ENCODE measurements at regions not wholly inside any gene's neighbourhood (a gene's known extent, or its start where the extent isn't known, plus 50 kb on each side); places are given as distances from the start of the nearest gene placed in this dataset.
"Not testable (repeated sequence)": the region's sequence is repeated elsewhere in the genome, so short reads cannot be mapped to it uniquely, and the experiment has no call there.

DNA sequence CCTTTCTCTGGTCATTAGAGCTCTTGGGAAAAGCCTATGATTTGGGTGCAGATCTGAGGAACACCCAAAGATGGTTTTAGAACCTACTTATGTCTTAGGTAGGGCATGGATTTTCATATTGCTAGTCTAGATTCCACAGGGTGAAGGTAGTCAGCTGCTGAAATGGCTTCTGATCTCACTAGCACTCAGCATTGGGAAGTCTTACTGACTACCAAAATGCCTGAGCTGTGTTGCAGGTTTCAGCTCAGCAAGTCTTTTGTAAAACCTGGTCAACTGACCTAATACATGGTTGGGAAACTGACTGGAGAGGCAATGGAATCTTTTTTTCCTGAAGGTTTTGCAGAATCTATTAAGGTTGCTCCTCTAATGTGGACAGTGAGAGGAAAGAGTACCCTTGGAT lies 136.4 kb downstream of the CCNG2 start:
- CTCF ChIA-PET, result no interaction called here
- no peaks in the 10 kb centered on the region for H3K36me3 ChIP-seq (ENCODE audit: control insufficient read depth, insufficient read depth, low read length)
- Mint-ChIP-seq H3K27ac (ENCODE audit: unreplicated experiment) (no peak overlapping the region), H3K9me3 (ENCODE audit: unreplicated experiment) (no peaks in the 10 kb centered on the region), H3K4me1 (ENCODE audit: low read depth, unreplicated experiment) (no peaks in the 10 kb centered on the region), H3K4me3 (ENCODE audit: unreplicated experiment) (no peak overlapping the region), H3K27me3 (ENCODE audit: insufficient read depth, unreplicated experiment) (peaks cover 3% of the 10 kb centered on the region), H3K36me3 (ENCODE audit: insufficient read depth, unreplicated experiment) (no peaks in the 10 kb centered on the region)
- no peak for DNase-seq
- POLR2A ChIA-PET, result no interaction called here
- H3K4me1 ChIP-seq, result no peaks in the 10 kb centered on the region
- no peaks in the 10 kb centered on the region for H3K27me3 ChIP-seq (replicated peaks; ENCODE audit: control insufficient read depth, insufficient read depth, low read length)
- TF ChIP-seq, protein P1, sequence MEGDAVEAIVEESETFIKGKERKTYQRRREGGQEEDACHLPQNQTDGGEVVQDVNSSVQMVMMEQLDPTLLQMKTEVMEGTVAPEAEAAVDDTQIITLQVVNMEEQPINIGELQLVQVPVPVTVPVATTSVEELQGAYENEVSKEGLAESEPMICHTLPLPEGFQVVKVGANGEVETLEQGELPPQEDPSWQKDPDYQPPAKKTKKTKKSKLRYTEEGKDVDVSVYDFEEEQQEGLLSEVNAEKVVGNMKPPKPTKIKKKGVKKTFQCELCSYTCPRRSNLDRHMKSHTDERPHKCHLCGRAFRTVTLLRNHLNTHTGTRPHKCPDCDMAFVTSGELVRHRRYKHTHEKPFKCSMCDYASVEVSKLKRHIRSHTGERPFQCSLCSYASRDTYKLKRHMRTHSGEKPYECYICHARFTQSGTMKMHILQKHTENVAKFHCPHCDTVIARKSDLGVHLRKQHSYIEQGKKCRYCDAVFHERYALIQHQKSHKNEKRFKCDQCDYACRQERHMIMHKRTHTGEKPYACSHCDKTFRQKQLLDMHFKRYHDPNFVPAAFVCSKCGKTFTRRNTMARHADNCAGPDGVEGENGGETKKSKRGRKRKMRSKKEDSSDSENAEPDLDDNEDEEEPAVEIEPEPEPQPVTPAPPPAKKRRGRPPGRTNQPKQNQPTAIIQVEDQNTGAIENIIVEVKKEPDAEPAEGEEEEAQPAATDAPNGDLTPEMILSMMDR (IDR thresholded peaks at IDR 0.05; ENCODE audit: insufficient read depth in 1 of 2, low read depth in 1 of 2, low read length in 1 of 2, severe bottlenecking in 1 of 2, unreplicated experiment in 1 of 2), result no peak
- H3K4me3 ChIP-seq (ENCODE audit: low read depth, low read length), result no peak overlapping the region
- no peaks in the 10 kb centered on the region for H3K9me3 ChIP-seq
- BruUV-seq (replicated peaks), result no TSS peak
- intact Hi-C loops (cut with micrococcal nuclease; ENCODE audit: unreplicated experiment), result no loop called here

DNA sequence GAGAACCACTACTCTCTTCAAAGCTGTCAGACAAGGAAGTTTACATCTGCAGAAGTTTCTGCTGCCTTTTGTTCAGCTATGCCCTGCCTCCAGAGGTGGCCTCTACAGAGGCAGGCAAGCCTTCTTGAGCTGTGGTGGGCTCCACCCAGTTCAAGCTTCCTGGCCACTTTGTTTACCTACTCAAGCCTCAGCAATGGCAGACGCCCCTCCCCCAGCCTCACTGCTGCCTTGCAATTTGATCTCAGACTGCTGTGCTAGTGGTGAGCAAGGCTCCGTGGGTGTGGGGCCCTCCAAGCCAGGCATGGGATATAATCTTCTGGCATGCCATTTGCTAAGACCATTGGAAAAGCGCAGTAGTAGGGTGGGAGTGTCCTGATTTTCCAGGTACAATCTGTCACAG lies 144.0 kb downstream of the CCNG2 start:
- peak; percentile 33 to 67 for DNase-seq
- CTCF ChIA-PET; H3K9me3 Mint-ChIP-seq (ENCODE audit: unreplicated experiment); POLR2A ChIA-PET; H3K27me3 ChIP-seq (replicated peaks; ENCODE audit: control insufficient read depth, insufficient read depth, low read length); H3K36me3 ChIP-seq (ENCODE audit: control insufficient read depth, insufficient read depth, low read length); H3K4me3 ChIP-seq (ENCODE audit: low read depth, low read length); H3K4me1 Mint-ChIP-seq (ENCODE audit: low read depth, unreplicated experiment); H3K4me3 Mint-ChIP-seq (ENCODE audit: unreplicated experiment); intact Hi-C loops (cut with micrococcal nuclease; ENCODE audit: unreplicated experiment); H3K27ac Mint-ChIP-seq (ENCODE audit: unreplicated experiment); H3K4me1 ChIP-seq; H3K36me3 Mint-ChIP-seq (ENCODE audit: insufficient read depth, unreplicated experiment); H3K27me3 Mint-ChIP-seq (ENCODE audit: insufficient read depth, unreplicated experiment); H3K9me3 ChIP-seq; BruUV-seq (replicated peaks): not testable (repeated sequence)

DNA sequence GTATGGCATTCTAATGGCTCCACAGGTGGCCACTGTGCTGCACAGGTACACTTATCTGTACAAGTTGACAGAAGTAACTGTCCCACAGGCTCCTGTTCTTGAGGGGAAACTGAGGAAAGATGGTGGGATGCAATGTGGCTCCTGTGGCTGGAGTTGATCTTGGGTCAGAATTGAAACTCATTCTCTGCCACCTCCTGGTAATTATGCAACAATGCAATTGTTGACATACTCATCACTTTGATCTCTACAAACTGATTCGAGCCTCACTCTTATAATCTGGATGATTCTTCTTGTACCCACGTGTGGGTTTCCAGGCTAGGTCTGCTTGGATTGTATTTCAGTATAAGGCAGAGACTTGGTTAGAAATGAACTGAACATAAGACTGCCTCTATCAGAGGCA lies 148.8 kb downstream of the CCNG2 start:
- Histone ChIP-seq H3K4me3 (ENCODE audit: low read depth, low read length) (no peak overlapping the region), H3K9me3 (no peaks in the 10 kb centered on the region), H3K27me3 (replicated peaks; ENCODE audit: control insufficient read depth, insufficient read depth, low read length) (no peaks in the 10 kb centered on the region), H3K4me1 (0 out of 2 replicates have a peak, but pooled peaks cover 5% of the 10 kb centered on the region), H3K36me3 (ENCODE audit: control insufficient read depth, insufficient read depth, low read length) (no peaks in the 10 kb centered on the region)
- intact Hi-C loops (cut with micrococcal nuclease; ENCODE audit: unreplicated experiment), result loop anchor here (5.0 kb wide), 1 partner anchor 43 kb away; no protein-coding TSS in a partner anchor
- ChIA-PET POLR2A (no interaction called here), CTCF (interaction anchor here (0.6 kb wide), 1 partner anchor 265 kb away, joined by 3 read pairs; no protein-coding TSS in a partner anchor)
- Mint-ChIP-seq H3K9me3 (ENCODE audit: unreplicated experiment) (no peaks in the 10 kb centered on the region), H3K27ac (ENCODE audit: unreplicated experiment) (no peak overlapping the region), H3K4me3 (ENCODE audit: unreplicated experiment) (no peak overlapping the region), H3K27me3 (ENCODE audit: insufficient read depth, unreplicated experiment) (no peaks in the 10 kb centered on the region), H3K4me1 (ENCODE audit: low read depth, unreplicated experiment) (no peaks in the 10 kb centered on the region), H3K36me3 (ENCODE audit: insufficient read depth, unreplicated experiment) (no peaks in the 10 kb centered on the region)
- TF ChIP-seq, protein P1 (IDR thresholded peaks at IDR 0.05; ENCODE audit: insufficient read depth in 1 of 2, low read depth in 1 of 2, low read length in 1 of 2, severe bottlenecking in 1 of 2, unreplicated experiment in 1 of 2), result no peak
- BruUV-seq (replicated peaks), result no TSS peak
- no peak for DNase-seq

DNA sequence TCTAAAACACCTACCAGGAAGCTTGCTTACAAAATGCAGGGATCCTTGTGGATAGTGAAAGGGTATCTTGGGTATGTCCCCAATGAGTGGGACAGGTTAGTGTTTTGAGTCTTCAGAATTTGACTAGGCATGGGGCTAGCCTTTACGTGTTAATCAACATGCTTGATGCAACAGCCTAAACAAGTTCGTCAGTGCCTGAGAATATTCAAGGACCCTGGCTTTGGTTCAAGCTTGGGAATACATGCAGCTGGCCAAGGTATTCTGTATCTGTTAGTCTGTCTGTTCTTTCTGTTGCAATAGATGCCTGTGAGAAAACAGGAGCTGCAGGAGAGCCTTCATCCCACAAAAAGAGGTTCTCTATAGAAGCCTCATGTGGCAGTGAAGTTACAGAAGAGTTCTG lies 149.5 kb downstream of the CCNG2 start:
- Histone ChIP-seq H3K27me3 (replicated peaks; ENCODE audit: control insufficient read depth, insufficient read depth, low read length) (no peaks in the 10 kb centered on the region), H3K4me3 (ENCODE audit: low read depth, low read length) (no peak overlapping the region), H3K9me3 (no peaks in the 10 kb centered on the region), H3K36me3 (ENCODE audit: control insufficient read depth, insufficient read depth, low read length) (no peaks in the 10 kb centered on the region), H3K4me1 (no peaks in the 10 kb centered on the region)
- Mint-ChIP-seq H3K4me3 (ENCODE audit: unreplicated experiment) (no peak overlapping the region), H3K27me3 (ENCODE audit: insufficient read depth, unreplicated experiment) (no peaks in the 10 kb centered on the region), H3K27ac (ENCODE audit: unreplicated experiment) (no peak overlapping the region), H3K4me1 (ENCODE audit: low read depth, unreplicated experiment) (no peaks in the 10 kb centered on the region), H3K36me3 (ENCODE audit: insufficient read depth, unreplicated experiment) (no peaks in the 10 kb centered on the region), H3K9me3 (ENCODE audit: unreplicated experiment) (no peaks in the 10 kb centered on the region)
- ChIA-PET CTCF (no interaction called here), POLR2A (no interaction called here)
- intact Hi-C loops (cut with micrococcal nuclease; ENCODE audit: unreplicated experiment), result loop anchor here (5.0 kb wide), 1 partner anchor 44 kb away; no protein-coding TSS in a partner anchor
- no TSS peak for BruUV-seq (replicated peaks)
- no peak for DNase-seq
- TF ChIP-seq, protein P1 (IDR thresholded peaks at IDR 0.05; ENCODE audit: insufficient read depth in 1 of 2, low read depth in 1 of 2, low read length in 1 of 2, severe bottlenecking in 1 of 2, unreplicated experiment in 1 of 2), result no peak
